HCT116 (cell line): ENCODE measurements at regions not wholly inside any gene's neighbourhood (a gene's known extent, or its start where the extent isn't known, plus 50 kb on each side); places are given as distances from the start of the nearest gene placed in this dataset.

ENCODE experiments used
- ATAC-seq: fragments of 200-7000 bp; cut with Tn5 transposase; 2 replicates; pipeline ENCODE4 v1.9.1; 2020; ENCODE audit warnings: mild to moderate bottlenecking, moderate library complexity
- BruUV-seq: library from RNA; stranded (reverse); fragments of 400-500 nt; replicated peaks from 2 replicates; lab custom pipeline; 2021; lab: Mats Ljungman, UMichigan
- CTCF ChIA-PET: fragments of 300-600 bp; sonication (Branson Sonifier 250); formaldehyde crosslinking; loops from one replicate; lab custom pipeline; 2021; ENCODE audit warnings: antibody characterized with exemption; lab: Charles Lee
- POLR2A ChIA-PET: fragments of 300-600, 350-600 bp; sonication (Branson Sonifier 250); formaldehyde crosslinking; loops from one replicate; lab custom pipeline; 2021; ENCODE audit warnings: antibody characterized with exemption; lab: Charles Lee
- RAD21 ChIA-PET, 2 experiments: fragments of 300-600 bp; sonication (Branson Sonifier 250); formaldehyde crosslinking; loops; one replicate each; lab custom pipeline; 2023; ENCODE audit warnings: low total read pairs in 2 of 2; ENCODE audit not compliant: uncharacterized antibody in 2 of 2, unreplicated experiment in 2 of 2, low non-redundant PET in 1 of 2; lab: Charles Lee
- DNase-seq: peaks from one replicate; pipeline ENCODE4 v3.0.0-alpha.2; 2010; ENCODE audit warnings: low read depth, low spot score
- H2AFZ ChIP-seq: fragments of 200-600 bp; shearing (Covaris generic), sonication (generic); 2 replicates; pipeline ENCODE4 v1.6.1; 2017; ENCODE audit warnings: low read depth, mixed run types, mixed read lengths, antibody characterized with exemption, low read length; ENCODE audit not compliant: poor library complexity, severe bottlenecking
- H3K27ac ChIP-seq: 2 replicates; pipeline ENCODE4 v1.5.1; 2012; ENCODE audit warnings: low read depth, low read length
- H3K27me3 ChIP-seq: fragments of 200-600 bp; sonication (generic); 2 replicates; pipeline ENCODE4 v1.6.1; 2016; ENCODE audit warnings: mixed run types, low read length, mixed read lengths; ENCODE audit not compliant: insufficient read depth
- H3K36me3 ChIP-seq, 2 experiments: fragments of 200-500 bp in 1 of 2; fragments of 200-600 bp in 1 of 2; sonication (Bioruptor generic) in 1 of 2; sonication (generic) in 1 of 2; 2 replicates each; pipeline versions ENCODE4 v1.5.1 to v1.6.1; 2014 to 2016; ENCODE audit warnings: low read length in 2 of 2, inconsistent platforms in 1 of 2, mixed read lengths in 1 of 2, mixed run types in 1 of 2; ENCODE audit not compliant: insufficient read depth in 2 of 2, control insufficient read depth in 1 of 2
- H3K4me1 ChIP-seq, 2 experiments: fragments of 200-600 bp in 1 of 2; sonication (generic) in 1 of 2; 2 replicates each; pipeline versions ENCODE4 v1.5.1 to v1.6.1; 2012 to 2017; ENCODE audit warnings: low read length in 2 of 2, inconsistent platforms in 1 of 2, mild to moderate bottlenecking in 1 of 2, mixed read lengths in 1 of 2, mixed run types in 1 of 2, moderate library complexity in 1 of 2; ENCODE audit not compliant: insufficient read depth in 2 of 2, control insufficient read depth in 1 of 2
- H3K4me2 ChIP-seq: fragments of 200-600 bp; sonication (generic); 2 replicates; pipeline ENCODE4 v1.6.1; 2017; ENCODE audit warnings: mixed run types, low read length, mixed read lengths
- H3K4me3 ChIP-seq, 2 experiments: fragments of 200-600 bp in 1 of 2; sonication (generic) in 1 of 2; replicated peaks in 1 of 2; 2 replicates each; pipeline ENCODE4 v1.5.1; 2011 to 2016; ENCODE audit warnings: low read length in 2 of 2, control low read depth in 1 of 2, low read depth in 1 of 2, mild to moderate bottlenecking in 1 of 2, mixed read lengths in 1 of 2, mixed run types in 1 of 2
- H3K79me2 ChIP-seq: fragments of 200-600 bp; sonication (generic); 2 replicates; pipeline ENCODE4 v1.6.1; 2017; ENCODE audit warnings: mild to moderate bottlenecking, mixed run types, low read length, moderate library complexity, mixed read lengths; ENCODE audit not compliant: insufficient read depth
- H3K9ac ChIP-seq: fragments of 200-600 bp; sonication (generic); 2 replicates; pipeline ENCODE4 v1.6.1; 2016; ENCODE audit warnings: low read length, mixed read lengths
- H3K9me2 ChIP-seq: fragments of 200-600 bp; sonication (generic), shearing (Covaris generic); 2 replicates; pipeline ENCODE4 v1.6.1; 2017; ENCODE audit warnings: mixed run types, mild to moderate bottlenecking, moderate library complexity; ENCODE audit not compliant: insufficient read depth
- H3K9me3 ChIP-seq, 2 experiments: fragments of 200-500 bp in 1 of 2; fragments of 200-600 bp in 1 of 2; sonication (Bioruptor generic) in 1 of 2; sonication (generic) in 1 of 2; 2 replicates each; pipeline ENCODE4 v1.6.1; 2014 to 2017; ENCODE audit warnings: low read length in 2 of 2, mixed read lengths in 2 of 2, inconsistent platforms in 1 of 2, low read depth in 1 of 2, mild to moderate bottlenecking in 1 of 2, mixed run types in 1 of 2, moderate library complexity in 1 of 2; ENCODE audit not compliant: control insufficient read depth in 1 of 2, insufficient read depth in 1 of 2
- H4K20me1 ChIP-seq: fragments of 200-600 bp; sonication (generic), shearing (Covaris generic); 2 replicates; pipeline ENCODE4 v1.6.1; 2017; ENCODE audit warnings: mixed run types, mild to moderate bottlenecking, moderate library complexity; ENCODE audit not compliant: insufficient read depth
- CBX3 ChIP-seq: IDR thresholded peaks from 2 replicates; pipeline ENCODE4 v1.6.1; 2012; ENCODE audit warnings: low read depth
- EGR1 ChIP-seq: IDR thresholded peaks from 2 replicates; pipeline ENCODE4 v1.6.1; 2012; ENCODE audit warnings: low read depth
- ELF1 ChIP-seq: IDR thresholded peaks from 2 replicates; pipeline ENCODE4 v1.6.1; 2012; ENCODE audit warnings: low read depth, borderline replicate concordance
- FOSL1 ChIP-seq: IDR thresholded peaks from 2 replicates; pipeline ENCODE4 v1.6.1; 2012; ENCODE audit warnings: low read depth
- POLR2A ChIP-seq: IDR thresholded peaks from 2 replicates; pipeline ENCODE4 v1.7.0; 2011; ENCODE audit warnings: borderline replicate concordance; ENCODE audit not compliant: insufficient read depth, insufficient read length; ENCODE audit errors: extremely low read depth
- POLR2AphosphoS5 ChIP-seq: IDR thresholded peaks from 2 replicates; pipeline ENCODE4 v1.6.1; 2011; ENCODE audit warnings: mild to moderate bottlenecking, low read depth, low read length, moderate library complexity
- SIN3A ChIP-seq: IDR thresholded peaks from 2 replicates; pipeline ENCODE4 v1.6.1; 2012; ENCODE audit warnings: low read depth
- SRF ChIP-seq: IDR thresholded peaks from 2 replicates; pipeline ENCODE4 v1.6.1; 2012; ENCODE audit warnings: low read depth
- TCF7L2 ChIP-seq: IDR thresholded peaks from 2 replicates; pipeline ENCODE4 v1.7.0; 2011; ENCODE audit warnings: borderline replicate concordance, inconsistent platforms; ENCODE audit not compliant: insufficient read depth, insufficient read length; ENCODE audit errors: extremely low read depth
- YY1 ChIP-seq: IDR thresholded peaks from 2 replicates; pipeline ENCODE4 v1.6.1; 2011; ENCODE audit warnings: low read length, low read depth, moderate library complexity, mild to moderate bottlenecking; ENCODE audit not compliant: insufficient replicate concordance; ENCODE audit errors: extremely low read depth
- ZFX ChIP-seq: fragments of 450-650 bp; IDR thresholded peaks from 2 replicates; pipeline ENCODE4 v1.6.1; 2017
- intact Hi-C: fragments of 100-400 bp; cut with micrococcal nuclease; formaldehyde crosslinking; loops from 2 replicates; pipeline ENCODE4 v1.10.0; 2022
- TF ChIP-seq, protein P1 (sequence below), 3 experiments: fragments of 200-600 bp in 1 of 3; sonication (generic) in 1 of 3; IDR thresholded peaks in 2 of 3; conservative IDR thresholded peaks in 1 of 3; 2 replicates each; pipeline ENCODE4 v1.5.1; 2012 to 2017; ENCODE audit warnings: low read depth in 2 of 3, low read length in 2 of 3, antibody characterized with exemption in 1 of 3, borderline replicate concordance in 1 of 3, control low read depth in 1 of 3, mild to moderate bottlenecking in 1 of 3, mixed read lengths in 1 of 3, mixed run types in 1 of 3, moderate library complexity in 1 of 3; ENCODE audit not compliant: insufficient read depth in 1 of 3
- TF ChIP-seq, protein P2 (sequence below): IDR thresholded peaks from 2 replicates; pipeline ENCODE4 v1.6.1; 2012

DNA sequence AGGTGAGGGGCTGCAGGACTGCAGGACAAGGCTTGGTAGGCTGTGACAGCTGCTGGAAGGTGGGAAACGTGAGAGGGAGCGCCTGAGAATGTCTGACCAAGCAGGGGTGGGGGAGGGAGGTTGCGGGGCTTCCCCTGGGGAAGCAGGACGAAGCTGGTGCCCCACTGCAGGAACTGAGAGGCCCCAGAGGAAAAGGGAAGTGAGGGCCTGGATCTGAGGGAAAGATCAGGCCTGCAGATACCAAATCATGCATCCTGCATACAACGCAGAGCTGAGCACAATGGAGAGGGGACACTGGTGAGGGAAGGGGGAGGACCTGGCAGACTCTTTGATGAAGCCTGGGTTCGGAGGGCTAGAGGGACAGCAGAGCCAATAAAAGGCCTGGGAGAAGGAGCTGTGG lies 65.7 kb upstream of the BACE2 start:
- H3K4me2 ChIP-seq = no peak overlapping the region
- H3K27ac ChIP-seq = no peak overlapping the region
- TF ChIP-seq FOSL1 = no peak
- no peak for TF ChIP-seq CBX3
- TF ChIP-seq, protein P1, sequence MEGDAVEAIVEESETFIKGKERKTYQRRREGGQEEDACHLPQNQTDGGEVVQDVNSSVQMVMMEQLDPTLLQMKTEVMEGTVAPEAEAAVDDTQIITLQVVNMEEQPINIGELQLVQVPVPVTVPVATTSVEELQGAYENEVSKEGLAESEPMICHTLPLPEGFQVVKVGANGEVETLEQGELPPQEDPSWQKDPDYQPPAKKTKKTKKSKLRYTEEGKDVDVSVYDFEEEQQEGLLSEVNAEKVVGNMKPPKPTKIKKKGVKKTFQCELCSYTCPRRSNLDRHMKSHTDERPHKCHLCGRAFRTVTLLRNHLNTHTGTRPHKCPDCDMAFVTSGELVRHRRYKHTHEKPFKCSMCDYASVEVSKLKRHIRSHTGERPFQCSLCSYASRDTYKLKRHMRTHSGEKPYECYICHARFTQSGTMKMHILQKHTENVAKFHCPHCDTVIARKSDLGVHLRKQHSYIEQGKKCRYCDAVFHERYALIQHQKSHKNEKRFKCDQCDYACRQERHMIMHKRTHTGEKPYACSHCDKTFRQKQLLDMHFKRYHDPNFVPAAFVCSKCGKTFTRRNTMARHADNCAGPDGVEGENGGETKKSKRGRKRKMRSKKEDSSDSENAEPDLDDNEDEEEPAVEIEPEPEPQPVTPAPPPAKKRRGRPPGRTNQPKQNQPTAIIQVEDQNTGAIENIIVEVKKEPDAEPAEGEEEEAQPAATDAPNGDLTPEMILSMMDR (IDR thresholded peaks at IDR 0.05 in 2 of 3, conservative IDR thresholded peaks at IDR 0.05 in 1 of 3; ENCODE audit: borderline replicate concordance in 1 of 3, insufficient read depth in 1 of 3, low read depth in 2 of 3, low read length in 2 of 3) = no peak
- no peak for TF ChIP-seq YY1
- TF ChIP-seq POLR2A = no peak
- no peak for TF ChIP-seq POLR2AphosphoS5
- TF ChIP-seq TCF7L2 = no peak
- no peak for TF ChIP-seq SRF
- TF ChIP-seq SIN3A = no peak
- TF ChIP-seq ELF1 = no peak
- TF ChIP-seq, protein P2, sequence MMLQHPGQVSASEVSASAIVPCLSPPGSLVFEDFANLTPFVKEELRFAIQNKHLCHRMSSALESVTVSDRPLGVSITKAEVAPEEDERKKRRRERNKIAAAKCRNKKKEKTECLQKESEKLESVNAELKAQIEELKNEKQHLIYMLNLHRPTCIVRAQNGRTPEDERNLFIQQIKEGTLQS = no peak
- no peak for TF ChIP-seq EGR1
- no peak for TF ChIP-seq ZFX
- no peak overlapping the region for H3K4me3 ChIP-seq
- no peaks in the 10 kb centered on the region for H3K79me2 ChIP-seq
- no peaks in the 10 kb centered on the region for H3K9me2 ChIP-seq
- intact Hi-C loops = no loop called here
- H4K20me1 ChIP-seq = no peaks in the 10 kb centered on the region
- no peaks in the 10 kb centered on the region for H3K4me1 ChIP-seq
- ChIA-PET RAD21 (no interaction called here), POLR2A (no interaction called here), CTCF (no interaction called here)
- H3K36me3 ChIP-seq = no peaks in the 10 kb centered on the region
- peaks cover 12% of the 10 kb centered on the region; the same call in 1 of the 2 replicates for H3K27me3 ChIP-seq
- no peak overlapping the region for H3K9ac ChIP-seq
- BruUV-seq = no TSS peak
- ATAC-seq (no peak), DNase-seq (no peak)
- H2AFZ ChIP-seq = no peak overlapping the region
- no peaks in the 10 kb centered on the region for H3K9me3 ChIP-seq
